ENCODE measurements at regions not wholly inside any gene's neighbourhood (a gene's known extent, or its start where the extent isn't known, plus 50 kb on each side); places are given as distances from the start of the nearest gene placed in this dataset.
A peak's percentile ranks its signal among the peaks of the same experiment; 100 is the strongest.

DNA sequence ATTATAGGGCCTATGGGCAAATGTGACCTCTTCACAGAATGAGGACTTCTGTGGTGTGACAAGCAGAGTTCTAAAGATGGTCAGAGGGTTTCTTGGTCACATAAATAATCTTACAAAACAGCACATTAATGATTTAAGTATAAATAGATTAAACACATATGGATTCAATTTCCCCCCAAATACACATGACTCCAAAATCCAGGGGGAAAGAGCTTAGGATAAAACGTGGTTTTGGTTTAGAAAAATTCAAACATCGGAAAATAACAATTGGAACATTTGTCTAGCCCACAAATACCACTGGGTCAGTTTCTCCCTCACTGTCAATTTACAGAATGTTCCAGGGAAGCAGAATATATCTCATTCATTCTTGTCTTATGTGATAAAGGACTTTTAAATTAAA, 283.1 kb downstream of the COG6 start:
- no peak for DNase-seq (ENCODE audit: low read depth)

DNA sequence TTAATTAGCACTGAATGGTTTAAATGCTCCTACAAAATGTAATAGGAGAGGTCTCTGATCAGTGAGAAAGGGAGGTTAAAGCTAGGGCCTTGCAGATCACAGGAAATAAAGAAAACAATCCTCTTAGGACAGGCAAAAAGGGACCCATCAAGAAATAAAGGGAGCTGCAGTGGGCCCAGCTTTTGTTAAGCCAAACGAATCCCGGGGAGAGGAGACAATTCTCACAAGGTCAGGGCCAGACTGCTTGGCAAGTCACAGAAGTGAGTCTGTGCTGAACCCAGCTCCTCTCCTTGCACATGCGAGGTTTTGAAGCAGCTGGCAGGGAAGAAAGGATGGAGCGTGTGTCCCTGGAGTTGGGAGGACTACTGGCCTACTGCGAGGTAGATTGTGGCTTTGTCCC, 285.8 kb downstream of the COG6 start:
- no peak for DNase-seq (ENCODE audit: low read depth)

- no peak for DNase-seq (ENCODE audit: low read depth)
Measured at GRCh38 chr13:39941911-39942551, 286.6 kb downstream of the COG6 start.

DNA sequence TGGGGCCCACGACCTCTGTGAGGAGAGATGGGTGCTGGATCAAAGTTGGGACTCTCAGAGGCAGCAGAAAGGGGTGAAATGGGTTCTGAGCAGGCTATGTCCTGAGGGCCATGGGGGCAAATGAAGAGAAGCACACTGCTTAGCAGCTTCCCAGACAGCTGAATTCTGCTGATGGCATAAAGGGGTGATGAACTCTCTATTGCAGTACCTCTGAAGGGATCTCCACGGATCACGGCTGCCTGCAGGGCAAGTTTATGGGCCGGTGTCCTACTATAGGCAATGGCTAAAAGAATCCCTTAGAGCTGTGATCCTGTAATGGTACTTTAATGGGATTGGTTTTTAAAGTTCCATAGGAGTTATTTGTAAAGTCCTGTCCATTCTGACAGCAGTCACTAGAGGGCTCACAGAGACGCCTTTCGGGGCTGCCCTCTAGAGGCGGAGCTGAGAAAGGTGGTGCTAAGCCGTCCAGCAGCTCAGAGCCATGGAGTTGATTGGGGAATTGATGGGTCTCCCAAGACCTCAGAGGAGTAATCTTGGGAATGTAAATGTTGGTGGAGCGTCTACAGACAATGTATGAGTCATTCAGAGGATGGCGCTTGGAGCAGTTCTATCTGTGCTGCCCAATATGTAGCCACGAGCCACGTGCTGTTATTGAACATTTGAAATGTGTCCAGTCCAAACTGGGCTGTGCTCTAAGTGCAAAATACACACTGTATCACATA, 287.3 kb downstream of the COG6 start:
- peak; percentile 29 for DNase-seq (ENCODE audit: low read depth)

GRCh38 chr13:39943711-39944110, 288.2 kb downstream of the COG6 start:
- no peak for DNase-seq (ENCODE audit: low read depth)

GRCh38 chr13:39945226-39945625, 289.8 kb downstream of the COG6 start:
- no peak for DNase-seq (ENCODE audit: low read depth)

GRCh38 chr13:39946769-39947168, 291.3 kb downstream of the COG6 start:
- no peak for DNase-seq (ENCODE audit: low read depth)

GRCh38 chr13:39951301-39951700, 295.8 kb downstream of the COG6 start:
- DNase-seq (ENCODE audit: low read depth), result no peak

DNA sequence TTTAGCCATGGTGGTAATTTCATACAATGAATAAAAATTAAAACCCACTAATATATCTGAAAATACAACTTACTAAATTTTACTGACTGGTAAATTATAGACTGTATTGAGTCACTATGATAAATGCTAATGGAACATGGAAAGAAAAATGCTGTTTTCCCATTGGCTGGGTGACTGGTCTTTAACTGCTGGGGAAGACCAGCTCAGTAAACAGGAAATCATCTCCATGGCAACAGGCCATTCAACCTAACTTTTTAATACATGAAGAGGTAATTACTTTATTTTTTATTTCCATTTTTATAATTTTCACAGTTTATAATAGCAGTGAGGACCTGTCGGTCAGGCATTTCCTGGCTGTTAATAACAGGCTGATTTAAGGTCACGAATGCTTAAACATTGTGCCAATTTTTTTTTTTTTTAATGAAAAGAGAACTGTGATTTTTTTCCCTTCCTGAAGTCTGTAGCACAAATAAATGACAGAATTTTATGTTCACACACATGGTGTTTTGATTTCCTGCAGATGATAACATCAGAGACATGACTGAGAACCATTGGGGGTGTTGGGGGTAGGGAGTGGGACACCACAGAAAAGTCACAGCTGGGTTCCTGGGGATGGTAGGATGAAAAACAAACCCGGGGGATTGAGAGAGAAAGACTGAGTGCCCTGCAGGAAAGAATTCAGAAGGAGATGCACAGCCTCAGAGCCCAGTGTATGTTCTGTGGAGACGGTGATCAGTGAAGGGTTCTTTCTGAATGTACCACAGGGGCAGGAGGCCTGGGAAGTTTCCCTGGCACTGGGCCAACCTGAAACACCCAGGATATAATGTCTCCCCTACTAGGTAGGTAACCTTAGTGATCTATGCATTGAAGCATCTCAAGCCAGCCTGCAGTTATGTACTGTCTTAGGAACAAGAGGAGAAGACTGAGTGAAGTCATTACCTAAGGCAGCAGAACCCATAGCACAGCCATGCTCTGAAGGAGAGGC, 297.1 kb downstream of the COG6 start:
- no peak for DNase-seq (ENCODE audit: low read depth)

DNA sequence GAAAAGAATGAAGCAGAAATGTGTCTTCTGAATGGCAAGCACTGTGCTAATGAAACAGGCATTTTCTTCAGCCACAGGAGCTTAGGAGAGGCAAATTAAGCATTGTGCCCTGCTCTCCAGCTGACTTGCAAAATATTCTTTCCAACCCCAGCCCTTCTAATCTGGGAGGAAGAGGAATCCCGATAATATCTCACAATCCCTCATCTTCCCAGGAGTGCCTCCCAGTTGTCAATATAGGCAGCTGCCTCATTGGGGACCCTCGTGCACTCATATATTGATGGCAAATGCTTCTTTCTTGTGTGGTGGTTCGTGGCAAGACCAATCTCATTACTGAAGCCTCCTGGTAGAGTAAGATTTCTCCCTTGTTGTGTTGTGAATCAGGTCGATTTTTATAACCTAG, 299.0 kb downstream of the COG6 start:
- DNase-seq (ENCODE audit: low read depth), result no peak

DNA sequence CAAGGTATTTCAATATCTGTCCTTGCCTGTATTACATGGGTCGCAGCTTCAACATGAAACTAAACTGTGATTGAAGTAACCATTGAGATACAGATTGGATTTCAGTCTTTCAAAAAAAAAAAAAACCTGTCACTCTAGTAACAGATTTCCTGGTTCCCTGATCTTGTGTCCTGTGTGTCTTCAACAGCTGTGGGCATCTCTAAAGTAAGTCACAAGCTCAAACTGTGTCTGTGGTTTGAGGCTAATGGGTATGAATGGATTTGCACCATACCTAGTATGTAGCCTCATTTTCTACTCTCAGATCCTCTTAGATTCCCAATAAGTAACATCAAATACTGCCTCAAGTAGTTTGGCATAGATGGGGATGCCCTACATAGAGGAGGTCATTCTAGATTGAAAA, 300.1 kb downstream of the COG6 start:
- no peak for DNase-seq (ENCODE audit: low read depth)

GRCh38 chr13:39956036-39956435, 300.6 kb downstream of the COG6 start:
- DNase-seq (ENCODE audit: low read depth), result no peak

DNA sequence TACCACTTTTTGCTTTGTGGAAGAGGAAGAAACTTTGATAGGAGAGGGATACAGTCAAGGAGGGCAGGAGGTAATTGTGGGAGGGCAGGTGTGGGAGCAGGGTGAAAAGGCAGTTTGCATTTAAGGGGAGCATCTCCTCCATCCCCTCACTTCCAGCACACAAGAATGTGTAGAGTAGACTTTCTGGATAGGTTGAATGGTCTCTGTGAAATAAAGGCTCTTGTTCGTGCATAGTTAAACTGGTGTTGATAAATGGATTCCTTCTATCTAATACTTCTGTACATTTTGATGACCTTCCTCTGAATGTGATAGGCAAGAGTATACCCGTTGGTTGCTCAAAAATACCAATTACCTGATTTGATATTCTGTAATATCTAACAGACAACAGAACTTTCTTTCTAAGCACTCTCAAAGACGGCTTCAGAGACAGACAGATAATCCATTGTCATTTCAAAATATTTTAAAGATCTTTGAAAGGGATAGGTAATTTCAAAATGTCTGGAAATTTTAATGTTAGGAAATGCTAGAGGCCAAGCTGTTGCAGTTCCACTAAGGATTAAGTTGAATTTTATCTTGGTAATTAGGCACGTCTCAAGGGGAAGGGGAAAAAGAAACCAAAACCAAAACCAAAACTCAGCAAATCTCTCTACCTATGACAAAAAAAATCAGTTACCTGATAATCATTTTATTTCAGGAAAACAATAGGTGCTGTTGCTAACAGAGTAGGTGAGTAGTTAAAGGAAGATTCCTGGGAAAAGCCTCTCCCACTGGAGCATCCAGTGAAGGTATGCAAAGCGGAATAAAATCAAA, 302.6 kb downstream of the COG6 start:
- DNase-seq (ENCODE audit: low read depth), result no peak

- no peak for DNase-seq (ENCODE audit: low read depth)
Measured at GRCh38 chr13:39959497-39960144, 304.2 kb downstream of the COG6 start.

DNA sequence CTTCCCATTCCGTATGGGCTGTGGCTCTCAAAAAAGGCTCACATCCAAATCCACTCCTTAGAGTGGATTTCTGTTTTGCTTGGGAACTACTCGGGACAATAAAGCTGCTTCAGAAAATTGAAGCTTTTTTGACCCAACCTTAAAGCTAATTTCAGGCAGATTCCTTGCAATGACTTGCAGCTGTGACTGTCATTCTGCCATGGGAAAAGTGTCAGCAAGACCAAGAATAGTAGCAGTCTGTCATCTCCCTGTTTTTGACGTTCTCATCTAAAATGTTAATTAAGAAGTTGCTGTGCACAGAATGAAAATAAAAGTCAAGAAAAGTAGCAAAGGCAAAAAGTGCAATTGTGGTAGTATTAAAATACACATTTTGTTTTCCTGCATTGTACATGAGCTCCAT, 304.7 kb downstream of the COG6 start:
- DNase-seq (ENCODE audit: low read depth), result no peak

DNA sequence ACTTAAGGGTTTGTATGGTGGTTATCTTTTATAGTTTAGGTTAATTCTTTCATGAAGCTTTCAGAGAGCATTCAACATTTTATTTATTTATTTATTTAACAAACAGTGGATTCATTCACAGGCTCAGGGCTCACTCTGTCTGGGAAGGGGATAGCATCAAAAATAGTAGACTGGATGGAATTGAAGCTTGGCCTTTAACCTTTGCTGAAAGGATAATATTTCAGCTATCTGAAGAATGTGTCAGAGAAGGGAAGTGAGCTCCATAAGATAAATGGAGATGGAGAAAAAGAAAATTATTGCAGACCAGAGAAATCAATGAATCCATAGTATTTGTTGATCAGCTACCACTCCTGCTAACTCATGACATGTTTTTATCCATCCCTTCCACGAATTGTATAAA, 305.6 kb downstream of the COG6 start:
- DNase-seq (ENCODE audit: low read depth), result no peak

DNA sequence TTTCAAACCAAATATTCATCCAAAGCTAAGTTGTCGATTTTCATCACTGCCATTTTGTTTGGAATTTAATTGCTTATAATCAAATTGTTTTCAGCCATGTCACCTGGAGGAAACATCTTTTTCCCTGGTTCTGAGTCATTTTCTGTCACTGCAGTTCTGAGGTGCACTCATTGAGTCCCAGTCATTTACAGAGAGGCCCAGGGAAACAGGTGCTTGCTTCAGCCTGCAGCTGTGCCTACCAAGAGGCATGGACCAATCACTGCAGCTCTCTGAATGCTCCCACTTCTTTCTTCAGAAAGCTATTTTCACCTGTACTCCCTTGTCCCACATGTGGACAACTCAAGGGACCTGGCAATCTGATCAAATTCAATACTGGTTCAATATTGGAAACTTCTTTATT, 308.1 kb downstream of the COG6 start:
- no peak for DNase-seq (ENCODE audit: low read depth)

DNA sequence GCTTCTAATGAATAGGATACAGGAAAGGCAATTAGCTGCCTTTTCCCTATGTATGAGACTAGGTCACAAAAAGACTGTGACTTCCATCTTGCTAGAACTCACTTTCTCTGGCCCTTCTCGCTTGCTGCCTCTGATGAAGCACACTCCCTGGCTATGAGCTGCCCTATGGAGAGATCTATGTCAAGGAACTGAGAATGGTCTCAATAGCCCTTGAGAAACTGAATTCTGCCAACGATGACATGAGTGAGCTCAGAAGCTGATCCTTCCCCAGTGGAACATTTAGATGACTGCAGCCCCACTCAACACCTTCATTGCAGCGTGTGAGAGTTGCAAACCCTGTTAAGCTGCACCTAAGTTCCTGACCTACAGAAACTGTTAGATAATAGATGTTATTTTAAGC, 309.8 kb downstream of the COG6 start:
- no peak for DNase-seq (ENCODE audit: low read depth)

GRCh38 chr13:39967199-39967959, 311.9 kb downstream of the COG6 start:
- DNase-seq (ENCODE audit: low read depth), result no peak

- DNase-seq (ENCODE audit: low read depth), result no peak
Measured at GRCh38 chr13:39968646-39969475, 313.4 kb downstream of the COG6 start.
